Esophagus squamous epithelium (tissue), 5 donors: ENCODE measurements at regions not wholly inside any gene's neighbourhood (a gene's known extent, or its start where the extent isn't known, plus 50 kb on each side); places are given as distances from the start of the nearest gene placed in this dataset.

Experiments
- DNase-seq: peaks from one replicate; lab custom pipeline; 2025; lab: John Stamatoyannopoulos, UW
- H3K27ac ChIP-seq, 4 donors: fragments of 200-600 bp; sonication (generic); one replicate each; pipeline ENCODE4 v1.5.1; 2016 to 2019; ENCODE audit warnings: mild to moderate bottlenecking in 1 of 4
- H3K27me3 ChIP-seq, 4 donors: fragments of 200-600 bp; sonication (generic); 1 replicate in 3 of 4; 2 replicates in 1 of 4; pipeline versions ENCODE4 v1.5.1 to v1.6.0; 2017 to 2021; ENCODE audit warnings: antibody characterized with exemption in 1 of 4
- H3K36me3 ChIP-seq, 3 donors: fragments of 200-600 bp; sonication (generic); one replicate each; pipeline ENCODE4 v1.5.1; 2016 to 2019
- H3K4me1 ChIP-seq, 3 donors: fragments of 200-600 bp; sonication (generic); one replicate each; pipeline ENCODE4 v1.5.1; 2017 to 2019
- H3K4me3 ChIP-seq, 4 donors: fragments of 200-600 bp; sonication (generic); 1 replicate in 3 of 4; 2 replicates in 1 of 4; pipeline ENCODE4 v1.5.1; 2016 to 2019; ENCODE audit warnings: mild to moderate bottlenecking in 2 of 4, moderate library complexity in 1 of 4
- H3K9me3 ChIP-seq, 3 donors: fragments of 200-600 bp; sonication (generic); one replicate each; pipeline ENCODE4 v1.5.1; 2016 to 2019
- POLR2A ChIP-seq, 4 donors: fragments of 450-650 bp; IDR thresholded peaks; one replicate each; pipeline ENCODE4 v1.6.1; 2017; ENCODE audit warnings: antibody characterized with exemption in 4 of 4, mild to moderate bottlenecking in 4 of 4, moderate library complexity in 3 of 4
- whole genome bisulfite sequencing, 2 donors: methylation state at CpG; one replicate each; pipeline ENCODE4 v1.1.5; 2018; 5-methylcytosine and 5-hydroxymethylcytosine counted together
- intact Hi-C: fragments of 100-400 bp; cut with DNase I; formaldehyde crosslinking; loops from one replicate; pipeline ENCODE4 v1.15.0; 2022
- TF ChIP-seq, protein P1 (sequence below), 6 experiments: fragments of 450-650 bp in 4 of 6; fragments of 200-600 bp in 2 of 6; sonication (generic) in 2 of 6; IDR thresholded peaks; one replicate each; pipeline ENCODE4 v1.5.1; 2016 to 2019; ENCODE audit warnings: antibody characterized with exemption in 6 of 6, mild to moderate bottlenecking in 4 of 6, moderate library complexity in 4 of 6
- donor health status: DM: yes; HTN: yes; CAD: no.

DNA sequence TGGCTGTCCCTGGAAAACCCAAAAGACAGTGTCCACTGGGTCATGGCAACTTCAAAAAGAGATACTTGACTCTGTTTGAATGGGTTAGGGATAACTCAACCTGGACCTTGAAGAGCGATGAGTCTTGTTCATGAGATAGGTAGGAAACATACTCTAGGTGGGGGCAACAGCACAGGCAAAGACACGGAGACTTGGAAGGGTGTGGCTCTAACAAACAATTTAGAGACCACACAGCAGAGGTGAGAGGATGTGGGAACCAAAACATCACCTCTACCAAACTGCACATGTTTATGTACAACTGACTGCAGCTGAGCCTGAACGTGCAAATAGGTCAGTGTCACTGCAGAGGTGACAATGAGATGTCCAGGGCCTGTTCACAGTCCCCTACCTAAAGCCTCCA lies 247.7 kb upstream of the ADRA1B start:
- WGBS, 2 donors = 22 to 41% methylated on average over 2 to 3 of the region's 3 CpGs
- H3K27me3 ChIP-seq = no peaks in the 10 kb centered on the region
- H3K36me3 ChIP-seq = no peaks in the 10 kb centered on the region
- H3K4me1 ChIP-seq = no peaks in the 10 kb centered on the region
- TF ChIP-seq, protein P1, sequence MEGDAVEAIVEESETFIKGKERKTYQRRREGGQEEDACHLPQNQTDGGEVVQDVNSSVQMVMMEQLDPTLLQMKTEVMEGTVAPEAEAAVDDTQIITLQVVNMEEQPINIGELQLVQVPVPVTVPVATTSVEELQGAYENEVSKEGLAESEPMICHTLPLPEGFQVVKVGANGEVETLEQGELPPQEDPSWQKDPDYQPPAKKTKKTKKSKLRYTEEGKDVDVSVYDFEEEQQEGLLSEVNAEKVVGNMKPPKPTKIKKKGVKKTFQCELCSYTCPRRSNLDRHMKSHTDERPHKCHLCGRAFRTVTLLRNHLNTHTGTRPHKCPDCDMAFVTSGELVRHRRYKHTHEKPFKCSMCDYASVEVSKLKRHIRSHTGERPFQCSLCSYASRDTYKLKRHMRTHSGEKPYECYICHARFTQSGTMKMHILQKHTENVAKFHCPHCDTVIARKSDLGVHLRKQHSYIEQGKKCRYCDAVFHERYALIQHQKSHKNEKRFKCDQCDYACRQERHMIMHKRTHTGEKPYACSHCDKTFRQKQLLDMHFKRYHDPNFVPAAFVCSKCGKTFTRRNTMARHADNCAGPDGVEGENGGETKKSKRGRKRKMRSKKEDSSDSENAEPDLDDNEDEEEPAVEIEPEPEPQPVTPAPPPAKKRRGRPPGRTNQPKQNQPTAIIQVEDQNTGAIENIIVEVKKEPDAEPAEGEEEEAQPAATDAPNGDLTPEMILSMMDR (IDR thresholded peaks at IDR 0.05) = no peak
- TF ChIP-seq POLR2A (IDR thresholded peaks at IDR 0.05) = no peak
- H3K4me3 ChIP-seq = no peak overlapping the region
- no peak for DNase-seq
- peaks cover 0 to 11% (median 0%) of the 10 kb centered on the region in 3 donors for H3K9me3 ChIP-seq
- H3K27ac ChIP-seq = no peak overlapping the region
- intact Hi-C loops = no loop called here

DNA sequence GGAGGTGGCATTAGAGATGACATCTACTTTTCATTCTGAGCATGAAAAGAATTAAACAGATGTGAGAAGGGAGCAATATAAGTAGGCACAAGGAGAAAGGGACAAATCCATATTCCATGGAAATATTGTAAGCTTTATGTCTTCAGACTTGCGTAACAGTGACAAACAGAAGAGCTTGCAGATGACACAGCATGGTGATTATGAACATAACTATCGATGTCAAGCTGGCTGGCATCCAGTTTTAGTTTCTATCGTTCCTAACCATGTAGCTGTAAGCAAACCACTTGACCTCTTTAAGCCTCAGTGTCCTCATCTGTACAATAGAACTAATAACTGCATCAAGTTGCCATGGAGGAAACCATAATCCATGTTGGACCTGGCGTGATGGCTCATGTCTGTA lies 246.7 kb upstream of the ADRA1B start:
- no peak for DNase-seq
- H3K27me3 ChIP-seq = no peaks in the 10 kb centered on the region
- no peak for TF ChIP-seq POLR2A (IDR thresholded peaks at IDR 0.05)
- TF ChIP-seq, protein P1 (IDR thresholded peaks at IDR 0.05) = no peak
- 79 to 83% methylated on average over 4 of the region's 4 CpGs for WGBS, 2 donors
- intact Hi-C loops = no loop called here
- H3K27ac ChIP-seq = no peak overlapping the region
- no peak overlapping the region for H3K4me3 ChIP-seq
- H3K36me3 ChIP-seq = no peaks in the 10 kb centered on the region
- no peaks in the 10 kb centered on the region for H3K4me1 ChIP-seq
- peaks cover 0 to 11% (median 0%) of the 10 kb centered on the region in 3 donors for H3K9me3 ChIP-seq

DNA sequence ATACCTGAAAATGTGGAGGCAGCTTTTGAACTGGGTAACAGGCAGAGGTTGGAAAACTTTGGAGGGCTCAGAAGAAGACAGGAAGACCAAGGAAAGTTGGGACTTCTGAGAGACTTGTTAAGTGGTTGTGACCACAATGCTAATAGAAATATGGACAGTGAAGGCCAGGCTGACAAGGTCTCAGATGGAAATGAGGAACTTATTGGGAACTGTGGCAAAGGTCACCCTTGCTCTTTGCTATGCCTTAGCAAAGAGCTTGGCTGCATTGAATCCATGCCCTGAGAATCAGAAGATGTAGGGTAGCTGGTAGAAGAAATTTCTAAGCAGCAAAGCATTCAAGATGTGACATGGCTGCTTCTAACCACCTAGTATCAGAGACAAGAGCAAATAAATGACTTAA lies 244.4 kb upstream of the ADRA1B start:
- DNase-seq = no peak
- no peaks in the 10 kb centered on the region for H3K27me3 ChIP-seq
- H3K4me1 ChIP-seq = no peaks in the 10 kb centered on the region
- H3K27ac ChIP-seq = no peak overlapping the region
- no peak overlapping the region for H3K4me3 ChIP-seq
- TF ChIP-seq, protein P1 (IDR thresholded peaks at IDR 0.05) = no peak
- no peak for TF ChIP-seq POLR2A (IDR thresholded peaks at IDR 0.05)
- intact Hi-C loops = no loop called here
- H3K36me3 ChIP-seq = no peaks in the 10 kb centered on the region
- H3K9me3 ChIP-seq = peaks cover 0 to 11% (median 0%) of the 10 kb centered on the region in 3 donors

DNA sequence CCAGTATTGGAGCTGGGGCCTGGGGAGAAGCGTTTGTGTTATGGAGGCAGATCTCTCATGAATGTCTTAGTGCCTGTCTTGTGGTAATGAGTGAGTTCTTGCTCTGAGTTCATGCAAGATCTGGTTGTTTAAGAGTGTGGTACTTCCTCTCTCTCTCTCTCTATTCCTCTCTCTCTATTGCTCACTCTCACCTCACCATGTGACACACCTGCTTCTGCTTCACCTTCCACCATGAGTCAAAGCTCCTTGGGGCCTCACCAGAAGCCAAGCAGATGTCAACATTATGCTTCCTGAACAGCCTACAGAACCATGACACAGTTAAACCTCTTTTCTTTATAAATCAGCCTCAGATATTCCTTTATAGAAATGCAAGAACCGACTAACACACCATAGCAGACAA lies 242.7 kb upstream of the ADRA1B start:
- no peak for DNase-seq
- H3K4me1 ChIP-seq = no peaks in the 10 kb centered on the region
- WGBS, 2 donors = 61 to 64% methylated on average over 2 of the region's 2 CpGs
- H3K9me3 ChIP-seq = peaks cover 0 to 11% (median 0%) of the 10 kb centered on the region in 3 donors
- no peaks in the 10 kb centered on the region for H3K36me3 ChIP-seq
- intact Hi-C loops = no loop called here
- no peak for TF ChIP-seq POLR2A (IDR thresholded peaks at IDR 0.05)
- TF ChIP-seq, protein P1 (IDR thresholded peaks at IDR 0.05) = no peak
- H3K27me3 ChIP-seq = no peaks in the 10 kb centered on the region
- no peak overlapping the region for H3K4me3 ChIP-seq
- H3K27ac ChIP-seq = no peak overlapping the region

DNA sequence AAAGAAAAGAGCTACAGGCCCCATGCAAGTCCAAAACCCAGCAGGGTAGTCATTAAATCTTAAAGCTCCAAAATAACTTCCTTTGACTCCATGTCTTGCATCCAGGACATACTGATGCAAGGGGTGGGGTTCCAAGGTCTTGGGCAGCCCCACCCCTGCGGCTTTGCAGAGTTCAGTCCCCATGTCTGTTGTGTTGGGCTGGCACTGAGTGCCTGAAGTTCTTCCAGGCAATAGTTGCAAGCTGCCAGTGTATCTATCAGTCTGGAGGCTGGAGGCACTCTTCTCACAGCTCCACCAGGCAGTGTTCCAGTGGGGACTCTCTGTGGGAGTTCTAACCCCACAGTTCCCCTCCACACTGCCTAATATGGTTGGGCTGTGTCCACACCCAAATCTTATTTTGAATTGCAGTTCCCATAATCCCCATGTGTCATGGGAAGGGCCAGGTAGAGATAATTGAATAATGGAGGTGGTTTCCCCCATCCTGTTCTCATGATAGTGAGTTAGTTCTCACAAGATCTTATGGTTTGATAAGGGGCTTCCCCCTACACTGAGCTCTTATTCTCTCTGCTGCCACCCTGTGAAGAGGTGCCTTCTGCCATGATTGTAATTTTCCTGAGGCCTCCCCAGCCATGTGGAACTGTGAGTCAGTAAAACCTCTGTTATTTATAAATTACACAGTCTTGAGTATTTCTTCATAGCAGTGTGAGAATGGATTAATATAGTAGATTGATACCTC lies 237.5 kb upstream of the ADRA1B start:
- Histone ChIP-seq H3K36me3 (no peaks in the 10 kb centered on the region), H3K9me3 (no peaks in the 10 kb centered on the region), H3K27me3 (no peaks in the 10 kb centered on the region), H3K4me1 (no peaks in the 10 kb centered on the region), H3K4me3 (no peak overlapping the region), H3K27ac (no peak overlapping the region)
- 0% methylated on average over 1 of the region's 1 CpG; no CpG with 5 or more reads in 1 of the 2 donors for WGBS, 2 donors
- no peak for DNase-seq
- intact Hi-C loops = no loop called here
- no peak for TF ChIP-seq POLR2A (IDR thresholded peaks at IDR 0.05)
- TF ChIP-seq, protein P1 (IDR thresholded peaks at IDR 0.05) = no peak
